ENCODE measurements at regions not wholly inside any gene's neighbourhood (a gene's known extent, or its start where the extent isn't known, plus 50 kb on each side); places are given as distances from the start of the nearest gene placed in this dataset.
"Not testable (repeated sequence)": the region's sequence is repeated elsewhere in the genome, so short reads cannot be mapped to it uniquely, and the experiment has no call there.

DNA sequence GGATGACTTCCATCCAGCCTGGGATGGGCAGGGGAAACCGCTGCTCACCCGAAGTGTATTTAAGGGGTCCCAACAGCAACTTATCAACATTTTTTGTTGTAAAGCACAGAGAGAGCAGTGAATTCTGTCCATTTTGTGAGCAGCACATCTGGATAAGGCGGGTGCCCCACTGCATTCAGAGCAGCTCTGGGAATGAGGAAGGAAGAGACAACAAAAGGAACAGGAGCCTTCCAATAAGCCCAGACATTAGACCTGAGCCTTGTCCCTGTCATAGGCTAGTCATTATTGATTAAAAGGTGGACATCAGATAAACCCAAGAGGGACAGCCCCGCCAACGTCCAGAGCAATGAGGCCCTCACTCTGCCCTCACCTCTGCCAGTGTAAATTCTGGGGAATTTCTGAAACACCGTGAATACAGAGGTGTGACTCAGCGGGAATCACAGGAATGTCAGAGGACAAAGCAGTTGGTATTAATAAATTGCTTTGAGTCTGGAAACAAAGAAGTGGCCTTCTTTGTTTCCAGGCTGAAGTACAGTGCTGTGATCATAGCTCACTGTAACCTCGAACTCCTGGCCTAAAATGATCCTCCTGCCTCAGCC is 78.2 kb upstream of the PLGLB2 start:
- not testable (repeated sequence) for TF ChIP-seq CTCF (IDR thresholded peaks at IDR 0.05; ENCODE audit: low read depth, low read length); MYC (IDR thresholded peaks at IDR 0.05; ENCODE audit: low read depth, low read length); POLR2A (IDR thresholded peaks at IDR 0.05; ENCODE audit: extremely low read depth, insufficient read length); MAX (IDR thresholded peaks at IDR 0.05; ENCODE audit: low read depth, low read length)
